ENCODE measurements at regions not wholly inside any gene's neighbourhood (a gene's known extent, or its start where the extent isn't known, plus 50 kb on each side); places are given as distances from the start of the nearest gene placed in this dataset.

DNA sequence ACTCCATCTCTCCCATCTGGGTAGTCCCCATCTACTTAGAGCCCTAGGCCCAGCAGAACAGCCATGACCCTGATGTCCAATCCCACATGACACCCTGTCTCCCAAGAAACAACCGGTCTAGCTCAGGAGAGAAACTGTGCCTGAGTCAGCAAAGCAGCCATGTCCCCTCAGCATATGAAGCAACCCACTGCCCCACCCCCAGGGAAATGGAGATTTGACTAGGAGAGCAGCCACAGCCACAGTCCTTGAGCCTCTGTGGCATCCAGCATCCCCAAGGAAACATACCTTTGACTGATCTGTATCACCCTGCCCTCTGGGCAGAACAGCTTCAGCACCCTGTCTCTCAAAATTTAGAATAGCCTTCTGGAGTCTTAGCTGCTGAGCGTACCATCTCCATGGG, 641.9 kb upstream of the FBXO33 start:
- H3K4me3 ChIP-seq (replicated peaks in 1 of 3): no peak overlapping the region
- no peaks in the 10 kb centered on the region for H3K4me1 ChIP-seq
- no peak for TF ChIP-seq POLR2A (IDR thresholded peaks at IDR 0.05)
- TF ChIP-seq, protein P1, sequence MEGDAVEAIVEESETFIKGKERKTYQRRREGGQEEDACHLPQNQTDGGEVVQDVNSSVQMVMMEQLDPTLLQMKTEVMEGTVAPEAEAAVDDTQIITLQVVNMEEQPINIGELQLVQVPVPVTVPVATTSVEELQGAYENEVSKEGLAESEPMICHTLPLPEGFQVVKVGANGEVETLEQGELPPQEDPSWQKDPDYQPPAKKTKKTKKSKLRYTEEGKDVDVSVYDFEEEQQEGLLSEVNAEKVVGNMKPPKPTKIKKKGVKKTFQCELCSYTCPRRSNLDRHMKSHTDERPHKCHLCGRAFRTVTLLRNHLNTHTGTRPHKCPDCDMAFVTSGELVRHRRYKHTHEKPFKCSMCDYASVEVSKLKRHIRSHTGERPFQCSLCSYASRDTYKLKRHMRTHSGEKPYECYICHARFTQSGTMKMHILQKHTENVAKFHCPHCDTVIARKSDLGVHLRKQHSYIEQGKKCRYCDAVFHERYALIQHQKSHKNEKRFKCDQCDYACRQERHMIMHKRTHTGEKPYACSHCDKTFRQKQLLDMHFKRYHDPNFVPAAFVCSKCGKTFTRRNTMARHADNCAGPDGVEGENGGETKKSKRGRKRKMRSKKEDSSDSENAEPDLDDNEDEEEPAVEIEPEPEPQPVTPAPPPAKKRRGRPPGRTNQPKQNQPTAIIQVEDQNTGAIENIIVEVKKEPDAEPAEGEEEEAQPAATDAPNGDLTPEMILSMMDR (IDR thresholded peaks at IDR 0.05): no peak
- H3K27ac ChIP-seq: no peak overlapping the region
- H3K36me3 ChIP-seq: no peaks in the 10 kb centered on the region
- no peaks in the 10 kb centered on the region for H3K9me3 ChIP-seq
- DNase-seq: no peak
- intact Hi-C loops (cut with DNase I): no loop called here
- 92 to 100% methylated on average over 1 to 2 of the region's 2 CpGs for WGBS, 2 donors
- H3K27me3 ChIP-seq: no peaks in the 10 kb centered on the region

DNA sequence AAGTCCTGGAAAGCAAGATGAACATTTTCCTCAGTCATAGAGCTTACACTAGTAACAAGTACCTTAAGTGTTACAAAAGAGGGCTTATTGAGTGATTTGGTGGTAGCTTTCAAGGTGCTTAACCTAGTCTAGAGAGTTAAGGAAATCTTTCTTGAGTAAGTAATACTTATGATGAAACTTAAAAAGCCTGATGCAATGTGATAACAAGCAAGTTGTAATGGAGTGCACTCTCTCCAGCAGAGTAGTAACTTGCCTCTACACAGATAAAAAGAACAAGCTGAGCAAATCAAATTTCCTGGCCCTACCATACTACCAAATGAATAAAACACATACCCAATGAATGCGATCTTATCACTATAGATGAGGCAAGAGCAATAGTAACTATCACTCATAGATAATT, 639.9 kb upstream of the FBXO33 start:
- DNase-seq: no peak
- Histone ChIP-seq H3K9me3 (no peaks in the 10 kb centered on the region), H3K27ac (no peak overlapping the region), H3K36me3 (no peaks in the 10 kb centered on the region), H3K27me3 (no peaks in the 10 kb centered on the region), H3K4me1 (no peaks in the 10 kb centered on the region), H3K4me3 (replicated peaks in 1 of 3) (no peak overlapping the region)
- no peak for TF ChIP-seq POLR2A (IDR thresholded peaks at IDR 0.05)
- TF ChIP-seq, protein P1 (IDR thresholded peaks at IDR 0.05): no peak
- intact Hi-C loops (cut with DNase I): no loop called here
- 96 to 100% methylated on average over 1 of the region's 1 CpG for WGBS, 2 donors

DNA sequence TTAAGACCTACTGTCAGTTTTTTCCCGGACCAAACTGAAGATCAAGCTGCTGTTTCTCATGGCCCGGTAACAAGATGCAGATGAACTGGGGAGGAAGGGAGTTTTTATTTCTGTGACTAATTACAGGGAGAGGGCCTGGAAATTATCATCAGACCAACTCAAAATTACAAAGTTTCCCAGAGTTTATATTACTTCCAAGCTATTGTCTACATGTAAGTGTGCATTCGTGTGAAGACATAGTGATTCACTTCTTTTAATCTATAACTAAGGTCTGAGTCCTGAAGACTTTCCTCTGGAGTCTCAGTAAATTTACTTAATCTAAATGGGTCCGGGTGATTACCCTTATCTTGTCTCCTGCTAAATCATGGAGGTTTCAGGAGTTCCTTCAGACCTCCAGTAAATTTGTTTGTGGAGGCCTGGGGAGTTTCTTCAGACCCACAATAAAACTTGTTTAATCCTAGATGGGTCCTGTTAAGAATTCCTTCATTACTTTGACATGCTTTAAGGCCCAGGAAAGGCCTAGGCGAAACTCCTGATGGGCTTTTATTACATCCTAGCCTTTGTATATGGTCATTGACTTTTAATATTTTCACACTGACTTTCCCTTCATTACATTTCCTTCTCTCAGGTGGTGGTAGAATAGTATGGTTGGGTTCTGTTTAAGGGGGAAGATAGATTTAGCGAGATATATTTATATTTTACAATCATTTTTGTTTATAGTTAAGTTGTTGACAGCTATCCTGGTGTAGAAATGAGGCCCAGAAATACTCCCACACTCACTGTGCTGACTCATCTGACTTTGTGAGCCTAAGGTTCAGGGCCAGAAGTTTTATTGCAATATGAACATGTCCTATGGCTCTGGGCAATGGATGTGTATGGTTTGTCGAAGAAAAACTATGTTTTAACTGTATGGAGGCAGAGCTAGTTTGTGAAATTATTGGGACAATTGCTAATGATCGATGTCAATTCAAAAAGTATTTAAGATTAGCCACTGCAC, 627.0 kb upstream of the FBXO33 start:
- intact Hi-C loops (cut with DNase I): no loop called here
- no peaks in the 10 kb centered on the region for H3K4me1 ChIP-seq
- H3K27ac ChIP-seq: no peak overlapping the region
- WGBS, 2 donors: 71 to 72% methylated on average over 8 of the region's 8 CpGs
- no peak for DNase-seq
- H3K36me3 ChIP-seq: no peaks in the 10 kb centered on the region
- no peaks in the 10 kb centered on the region for H3K9me3 ChIP-seq
- TF ChIP-seq, protein P1 (IDR thresholded peaks at IDR 0.05): no peak
- no peak for TF ChIP-seq POLR2A (IDR thresholded peaks at IDR 0.05)
- H3K27me3 ChIP-seq: no peaks in the 10 kb centered on the region
- H3K4me3 ChIP-seq (replicated peaks in 1 of 3): no peak overlapping the region

DNA sequence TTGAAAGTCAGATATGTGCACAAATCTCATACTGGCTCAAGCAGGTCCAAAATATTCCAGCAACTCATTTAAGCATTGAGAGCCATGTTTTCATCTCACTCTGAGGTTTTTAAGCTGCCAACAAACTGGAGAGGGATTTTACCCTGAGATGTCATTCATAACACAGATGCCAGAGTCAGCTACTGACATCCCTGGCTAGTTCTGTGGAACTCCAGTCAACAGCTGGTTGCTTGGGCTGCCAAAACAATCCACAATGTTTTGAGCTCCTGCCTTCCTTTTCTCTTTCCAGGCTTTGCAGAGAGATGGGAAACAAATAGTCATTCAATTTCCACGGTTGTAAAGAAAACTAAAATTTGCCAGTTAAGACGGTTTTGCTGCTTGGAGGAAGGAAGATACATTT, 621.2 kb upstream of the FBXO33 start:
- Histone ChIP-seq H3K4me1 (no peaks in the 10 kb centered on the region), H3K36me3 (no peaks in the 10 kb centered on the region), H3K27me3 (no peaks in the 10 kb centered on the region), H3K27ac (no peak overlapping the region), H3K4me3 (replicated peaks in 1 of 3) (no peak overlapping the region), H3K9me3 (no peaks in the 10 kb centered on the region)
- no peak for TF ChIP-seq POLR2A (IDR thresholded peaks at IDR 0.05)
- TF ChIP-seq, protein P1 (IDR thresholded peaks at IDR 0.05): no peak
- no peak for DNase-seq
- WGBS, 2 donors: 63 to 75% methylated on average over 2 of the region's 2 CpGs
- intact Hi-C loops (cut with DNase I): no loop called here

DNA sequence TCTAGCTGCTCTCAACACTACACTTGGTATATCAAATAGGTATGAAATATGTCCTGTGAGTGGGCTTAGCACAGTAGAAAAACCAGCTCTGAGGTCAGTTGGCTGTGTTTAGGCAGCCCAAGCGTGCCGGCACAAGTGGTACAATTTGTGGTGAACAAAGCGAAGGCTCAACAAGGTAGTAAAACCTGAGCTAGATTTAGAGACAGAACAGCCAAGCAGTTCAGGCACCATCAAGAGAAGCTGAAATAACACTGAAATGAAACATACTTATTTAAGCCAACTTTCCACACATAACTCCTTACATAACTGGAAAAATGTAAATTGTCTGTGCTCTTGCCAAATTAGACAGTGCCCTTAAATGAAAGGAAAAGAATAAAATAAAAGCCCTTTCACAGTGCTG, 596.8 kb upstream of the FBXO33 start:
- intact Hi-C loops (cut with DNase I): no loop called here
- TF ChIP-seq, protein P1 (IDR thresholded peaks at IDR 0.05): no peak
- TF ChIP-seq POLR2A (IDR thresholded peaks at IDR 0.05): no peak
- H3K36me3 ChIP-seq: no peaks in the 10 kb centered on the region
- no peaks in the 10 kb centered on the region for H3K9me3 ChIP-seq
- H3K4me1 ChIP-seq: no peaks in the 10 kb centered on the region
- H3K4me3 ChIP-seq (replicated peaks in 1 of 3): no peak overlapping the region
- no peaks in the 10 kb centered on the region for H3K27me3 ChIP-seq
- H3K27ac ChIP-seq: no peak overlapping the region
- WGBS, 2 donors: 34 to 48% methylated on average over 3 of the region's 3 CpGs
- peak; percentile 36 to 39 for DNase-seq
